GM18505 (cell line): ENCODE measurements at regions not wholly inside any gene's neighbourhood (a gene's known extent, or its start where the extent isn't known, plus 50 kb on each side); places are given as distances from the start of the nearest gene placed in this dataset.

ENCODE experiments used
- ATAC-seq: cut with Tn5 transposase; IDR thresholded peaks from one replicate; pipeline ENCODE4 v1.9.1; 2021; ENCODE audit not compliant: unreplicated experiment
- POLR2A ChIP-seq: IDR thresholded peaks from 4 replicates; pipeline ENCODE4 v1.6.1; 2011; ENCODE audit warnings: borderline replicate concordance; ENCODE audit not compliant: insufficient read depth, insufficient read length; ENCODE audit errors: extremely low read depth

DNA sequence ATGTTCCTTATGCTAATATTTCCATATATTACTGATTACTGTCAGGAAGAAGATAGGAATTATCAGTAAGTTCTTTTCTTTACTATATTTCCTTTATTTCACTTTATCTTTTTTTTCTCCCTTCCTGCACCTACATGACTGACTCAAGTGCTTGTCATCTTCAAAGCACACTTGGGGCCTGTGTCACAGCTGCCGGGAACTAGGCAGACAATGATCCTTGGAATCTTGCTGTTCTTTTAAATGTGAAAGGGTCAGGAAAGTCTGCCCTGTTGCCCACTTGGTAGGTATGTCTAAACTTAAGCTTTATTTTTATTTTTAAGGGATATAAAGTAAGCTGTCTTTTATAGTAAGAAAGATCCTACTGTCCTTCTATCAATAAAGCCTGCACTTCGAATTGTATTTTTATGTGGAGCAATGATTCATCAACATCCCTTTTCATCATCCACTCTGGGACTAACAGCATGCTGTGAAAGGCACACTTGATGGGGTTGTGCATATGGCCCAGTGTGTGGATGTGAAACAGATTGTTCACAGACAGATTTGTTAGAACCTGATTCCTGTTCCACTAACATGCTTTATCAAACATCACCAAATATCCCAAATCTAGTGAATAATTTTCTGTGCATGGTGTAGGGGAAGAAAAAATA is 556.9 kb downstream of the DNAJB9 start:
- ATAC-seq: no peak
- no peak for TF ChIP-seq POLR2A

DNA sequence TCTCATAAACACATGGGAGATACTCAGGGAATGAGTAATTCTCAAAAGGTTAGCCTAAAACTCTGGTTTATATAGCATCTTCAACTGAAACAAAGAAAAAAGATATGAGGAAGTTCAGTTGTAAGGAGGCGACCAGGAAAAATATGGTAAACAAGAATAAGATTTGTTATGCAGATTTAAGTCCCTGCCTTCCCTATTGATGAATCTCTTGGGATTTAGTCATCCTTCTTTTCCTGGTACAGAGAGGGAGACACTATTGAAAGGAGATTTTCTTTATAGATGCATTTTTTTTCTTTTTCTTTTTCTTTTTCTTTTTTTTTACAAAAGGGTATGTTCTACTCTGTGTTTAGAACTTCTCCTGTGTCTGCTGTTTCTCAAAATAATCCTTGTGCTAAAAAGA is 557.5 kb downstream of the DNAJB9 start:
- no peak for ATAC-seq
- TF ChIP-seq POLR2A: no peak

DNA sequence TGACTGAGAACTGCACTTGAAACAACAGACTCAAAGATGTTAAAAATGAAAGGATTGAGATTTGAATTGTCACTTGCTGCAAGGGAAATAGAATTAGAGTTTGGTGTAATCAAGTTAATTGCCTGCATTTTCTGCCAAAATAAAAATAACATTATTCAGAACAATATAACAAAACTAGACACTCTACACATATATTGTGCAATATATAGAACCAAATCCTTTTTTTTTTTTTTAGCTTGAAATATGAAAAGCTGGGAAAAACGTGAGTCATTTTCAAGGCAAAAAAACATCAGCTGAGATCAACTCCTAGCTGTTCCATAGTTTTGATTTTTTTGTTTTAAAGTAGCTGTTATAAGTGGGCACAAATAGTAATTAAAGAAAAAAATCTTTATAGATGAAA is 561.5 kb downstream of the DNAJB9 start:
- no peak for ATAC-seq
- no peak for TF ChIP-seq POLR2A

DNA sequence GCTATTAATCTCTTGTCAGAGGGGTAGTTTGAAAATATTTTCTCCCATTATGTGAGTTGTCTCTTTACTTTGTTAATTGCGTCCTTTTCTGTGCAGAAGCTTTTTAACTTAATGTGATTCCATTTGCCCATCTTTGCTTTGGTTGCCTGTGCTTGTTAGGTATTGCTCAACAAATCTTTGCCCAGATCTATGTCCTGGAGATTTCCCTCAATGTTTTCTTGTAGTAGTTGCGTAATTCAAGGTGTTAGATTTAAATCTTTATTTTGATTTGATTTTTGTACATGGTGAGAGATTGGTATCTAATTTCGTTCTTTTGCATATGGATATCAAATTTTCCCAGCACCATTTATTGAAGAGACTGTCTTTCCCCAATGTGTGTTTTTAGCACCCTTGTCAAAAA is 567.2 kb downstream of the DNAJB9 start:
- no peak for ATAC-seq
- TF ChIP-seq POLR2A: no peak

DNA sequence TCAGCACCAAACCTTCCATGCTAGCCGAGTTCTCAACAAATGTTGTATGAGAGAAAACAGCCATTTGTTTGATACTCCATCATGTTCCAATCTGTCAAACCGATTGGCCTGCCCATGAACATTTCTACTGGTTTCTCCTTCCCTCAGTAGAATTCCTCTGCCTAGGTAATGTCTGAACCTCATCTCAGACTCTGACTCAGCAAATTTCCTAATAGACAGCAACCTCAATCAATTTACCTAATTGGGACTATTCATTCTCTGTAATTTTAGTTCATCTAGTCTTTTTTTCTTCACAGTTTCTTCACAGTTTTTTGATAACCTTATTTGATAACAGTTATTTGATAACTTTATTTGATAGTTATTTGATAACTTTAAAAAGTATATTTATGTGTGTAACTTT is 585.1 kb downstream of the DNAJB9 start:
- no peak for ATAC-seq
- no peak for TF ChIP-seq POLR2A

DNA sequence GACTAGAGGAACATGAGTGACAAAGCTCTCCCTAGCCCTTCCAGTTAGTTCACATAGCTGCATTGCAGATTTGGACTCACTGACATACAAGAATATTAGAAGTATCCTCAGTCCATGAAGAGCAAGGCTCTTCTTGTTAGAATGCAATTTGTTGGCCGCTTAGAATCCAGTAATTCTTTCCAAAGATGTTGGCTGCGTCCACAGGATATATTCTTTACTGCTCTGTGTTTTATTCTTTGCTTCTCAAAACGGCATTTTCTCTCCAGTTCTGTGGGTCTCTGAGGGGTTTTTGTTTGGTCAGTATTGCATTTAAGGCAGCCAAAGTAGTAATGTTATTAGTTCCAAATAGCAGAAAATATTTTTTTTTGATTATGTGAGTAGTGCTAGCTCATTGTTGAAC is 588.6 kb downstream of the DNAJB9 start:
- no peak for ATAC-seq
- no peak for TF ChIP-seq POLR2A

DNA sequence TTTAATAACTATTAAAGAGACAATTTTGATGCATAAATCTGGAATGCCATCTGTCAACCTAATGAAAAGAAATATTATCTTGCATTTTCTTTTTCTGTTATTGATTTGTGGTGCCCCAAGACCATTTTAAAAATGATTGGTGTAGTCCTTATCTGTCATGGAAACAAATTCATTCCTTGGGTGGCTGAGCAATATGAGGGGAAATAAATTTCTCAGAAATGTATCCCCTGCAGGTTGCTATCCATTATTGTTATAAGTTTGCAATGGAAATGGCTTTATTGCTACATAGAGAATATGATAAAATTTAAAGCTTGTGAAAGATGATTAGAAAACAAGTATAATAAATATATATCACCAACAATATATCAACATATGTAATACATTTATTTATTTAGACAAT is 607.0 kb downstream of the DNAJB9 start:
- ATAC-seq: no peak
- TF ChIP-seq POLR2A: no peak

DNA sequence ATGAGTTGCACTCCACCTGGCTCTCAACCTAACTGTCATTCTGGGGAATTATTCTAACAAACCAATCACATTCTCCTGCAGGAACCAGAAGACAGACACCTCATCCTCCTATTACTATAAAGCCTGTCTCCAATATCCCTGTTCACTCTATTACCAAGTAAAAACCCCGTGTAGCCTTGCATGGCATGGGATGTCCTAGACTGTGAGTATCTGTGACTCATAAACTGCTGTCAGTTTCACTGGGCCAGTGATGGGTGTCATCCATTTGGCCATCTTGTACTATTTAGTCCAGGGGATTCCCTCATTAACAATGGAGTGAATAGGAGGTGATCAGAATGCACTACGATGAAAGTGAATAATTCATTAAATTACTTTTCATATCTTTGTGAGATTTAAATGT is 608.7 kb downstream of the DNAJB9 start:
- TF ChIP-seq POLR2A: no peak
- ATAC-seq: no peak

DNA sequence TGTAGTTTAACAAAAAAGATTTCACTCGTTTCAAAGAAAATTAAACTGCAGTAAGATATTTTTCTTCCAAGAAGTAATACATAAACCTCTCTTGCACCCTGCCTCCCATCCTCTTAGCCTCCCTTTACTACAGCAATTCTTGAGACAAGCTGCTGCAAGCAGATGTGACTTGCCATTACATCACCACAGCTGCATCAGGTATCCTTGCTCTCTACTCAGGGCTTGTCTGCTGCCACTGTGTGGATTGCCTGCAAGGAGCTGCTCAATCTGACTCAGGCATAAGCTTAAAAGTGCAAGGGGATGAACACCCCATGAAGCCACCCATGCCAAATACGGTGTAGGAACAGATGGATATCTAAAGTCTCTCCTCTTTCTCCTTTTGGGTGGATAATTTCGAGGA is 609.9 kb downstream of the DNAJB9 start:
- no peak for ATAC-seq
- no peak for TF ChIP-seq POLR2A

DNA sequence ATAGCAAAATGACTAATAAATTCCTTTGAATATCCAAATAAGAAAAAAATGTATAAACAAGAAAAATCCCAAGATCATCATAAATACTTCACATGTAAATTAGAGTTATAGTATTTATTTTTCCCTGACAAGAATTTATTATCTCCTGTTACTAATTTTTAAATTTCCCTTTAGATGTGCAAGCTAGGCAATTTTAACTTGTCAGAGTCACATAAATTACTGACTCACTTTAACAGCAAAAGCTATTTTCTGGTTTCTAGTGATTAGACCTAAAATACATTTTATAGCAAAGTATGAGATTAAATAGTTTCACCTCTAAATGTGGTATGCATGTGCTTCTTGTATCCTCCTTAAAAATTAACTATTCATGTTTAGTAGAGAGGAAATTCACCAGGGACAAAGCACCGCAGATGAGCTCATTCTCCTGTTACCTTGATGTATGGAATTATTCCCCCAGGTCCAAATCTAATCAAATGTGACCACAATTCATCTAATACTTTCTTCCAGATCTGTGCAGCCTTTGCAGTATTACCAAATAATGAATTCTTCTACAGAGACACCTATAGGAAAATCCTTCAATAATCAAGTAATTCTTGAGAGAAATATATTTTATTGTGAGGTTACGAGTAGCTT is 621.2 kb downstream of the DNAJB9 start:
- no peak for ATAC-seq
- no peak for TF ChIP-seq POLR2A

DNA sequence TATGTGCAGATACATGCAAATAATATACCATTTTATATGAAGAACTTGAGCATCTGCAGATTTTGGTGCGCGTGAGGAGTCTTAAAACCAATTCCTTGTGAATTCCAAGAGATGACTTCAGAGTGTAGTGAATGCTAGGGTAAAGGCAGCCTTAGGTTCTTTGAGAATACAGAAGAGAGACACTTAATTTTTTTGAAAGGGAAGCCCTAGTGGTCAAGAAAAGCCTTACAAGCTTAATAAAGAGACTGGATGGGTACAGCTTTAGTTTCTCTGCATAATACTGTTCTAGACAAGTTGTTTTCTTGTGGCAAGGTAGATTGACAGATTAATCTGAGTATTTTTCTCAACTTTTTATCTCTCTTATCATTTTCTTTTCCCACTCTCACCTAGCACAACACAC is 636.5 kb downstream of the DNAJB9 start:
- no peak for TF ChIP-seq POLR2A
- ATAC-seq: no peak

DNA sequence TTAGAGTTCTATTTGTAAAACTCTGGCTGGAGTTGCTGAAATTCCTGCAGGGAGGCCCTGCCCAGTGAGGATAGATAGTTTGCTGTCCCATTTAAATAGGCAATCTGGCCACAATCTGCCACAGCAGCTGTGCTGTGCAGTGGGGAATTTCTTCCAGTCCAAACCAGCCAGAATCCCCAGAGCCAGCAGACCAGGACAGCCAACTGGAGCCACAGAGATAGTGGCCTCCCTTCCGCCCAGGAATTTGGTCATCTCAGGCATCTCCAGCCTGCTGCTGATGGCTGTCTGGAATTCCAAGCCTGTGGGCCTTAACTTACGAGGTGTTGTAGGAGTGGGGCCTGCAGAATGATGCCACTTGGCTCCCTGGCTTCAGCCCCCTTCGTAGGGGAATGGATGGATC is 643.4 kb downstream of the DNAJB9 start:
- no peak for TF ChIP-seq POLR2A
- ATAC-seq: no peak

DNA sequence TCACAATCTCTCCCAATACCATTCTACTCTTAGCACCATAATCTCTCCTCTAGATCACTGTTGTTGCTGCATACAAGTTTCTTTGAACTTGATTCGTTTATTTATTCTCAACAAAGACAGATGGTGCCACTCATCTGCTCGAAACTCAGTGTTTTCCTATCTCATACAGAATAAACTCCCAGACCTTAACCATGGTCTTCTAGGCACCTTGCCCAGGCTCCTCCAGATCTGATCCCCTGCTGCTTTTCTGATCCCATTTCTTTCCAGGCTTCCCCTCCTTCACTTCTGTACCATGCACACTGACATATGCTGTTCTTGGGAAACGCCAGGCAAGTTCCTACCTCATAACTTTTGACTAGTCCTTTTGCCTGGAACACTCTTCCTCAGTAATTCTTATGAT is 645.7 kb downstream of the DNAJB9 start:
- ATAC-seq: no peak
- TF ChIP-seq POLR2A: no peak

DNA sequence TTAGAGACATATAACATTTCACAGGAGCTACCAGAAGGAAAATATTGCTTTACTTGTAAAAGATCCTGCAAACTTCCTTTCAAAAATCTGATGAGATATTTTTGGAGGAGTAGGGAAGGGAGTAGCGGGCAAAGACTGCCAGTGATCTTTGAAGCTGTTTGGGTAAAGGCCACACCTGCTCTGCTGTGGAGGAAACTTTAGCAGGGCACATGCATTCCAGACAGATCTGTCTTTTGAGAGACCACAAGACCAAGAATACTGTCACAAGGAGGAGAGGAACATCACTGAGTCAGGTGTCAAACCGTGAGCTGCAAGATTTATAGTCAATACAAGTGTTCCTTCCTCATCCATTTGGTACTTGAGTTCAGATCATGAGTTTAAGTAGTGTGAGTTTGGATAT is 654.4 kb downstream of the DNAJB9 start:
- TF ChIP-seq POLR2A: no peak
- no peak for ATAC-seq

DNA sequence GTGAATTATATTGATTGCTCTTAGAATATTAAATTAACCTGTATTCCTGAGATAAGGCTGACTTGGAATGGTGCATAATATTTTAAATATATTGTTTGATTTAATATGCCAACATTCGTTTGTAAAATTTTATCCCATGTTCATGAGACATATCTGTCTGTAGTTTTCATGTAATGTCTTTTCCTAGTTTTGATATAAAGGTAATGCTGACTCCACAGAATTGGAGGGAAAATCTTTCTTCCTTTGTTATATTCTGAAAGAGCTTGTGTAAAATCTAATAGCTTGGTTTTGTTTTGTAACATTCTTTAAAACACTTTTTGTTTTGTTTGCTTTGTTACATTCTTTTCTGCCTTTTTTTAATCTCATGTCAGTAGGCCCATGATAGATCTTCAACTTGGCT is 657.0 kb downstream of the DNAJB9 start:
- ATAC-seq: no peak

More for the DNA sequence above, 657.0 kb downstream of the DNAJB9 start:
- TF ChIP-seq POLR2A: no peak
